Osteocyte (in vitro differentiated cells): ENCODE measurements at regions not wholly inside any gene's neighbourhood (a gene's known extent, or its start where the extent isn't known, plus 50 kb on each side); places are given as distances from the start of the nearest gene placed in this dataset.
A peak's percentile ranks its signal among the peaks of the same experiment; 100 is the strongest.

Experiments used
- DNase-seq: peaks from one replicate; pipeline ENCODE4 v3.0.0; 2021; ENCODE audit warnings: mixed read lengths; ENCODE audit not compliant: unreplicated experiment; ENCODE audit errors: extremely low spot score
- H3K27ac Mint-ChIP-seq: one replicate; pipeline ENCODE4 v1.8.0; 2021; ENCODE audit warnings: mild to moderate bottlenecking, mixed read lengths; ENCODE audit not compliant: unreplicated experiment
- H3K27me3 Mint-ChIP-seq: one replicate; pipeline ENCODE4 v1.8.0; 2021; ENCODE audit warnings: mixed read lengths; ENCODE audit not compliant: unreplicated experiment
- H3K36me3 Mint-ChIP-seq: one replicate; pipeline ENCODE4 v1.8.0; 2021; ENCODE audit warnings: mixed read lengths; ENCODE audit not compliant: unreplicated experiment
- H3K4me1 Mint-ChIP-seq: one replicate; pipeline ENCODE4 v1.8.0; 2021; ENCODE audit warnings: mixed read lengths; ENCODE audit not compliant: unreplicated experiment
- H3K4me3 Mint-ChIP-seq: one replicate; pipeline ENCODE4 v1.8.0; 2021; ENCODE audit warnings: mild to moderate bottlenecking, moderate library complexity, mixed read lengths; ENCODE audit not compliant: unreplicated experiment
- H3K9me3 Mint-ChIP-seq: one replicate; pipeline ENCODE4 v1.8.0; 2021; ENCODE audit warnings: mixed read lengths; ENCODE audit not compliant: unreplicated experiment
- CTCF ChIP-seq: fragments of 200-600 bp; sonication (generic); IDR thresholded peaks from 2 replicates; pipeline ENCODE4 v1.5.0; 2021; ENCODE audit warnings: antibody characterized with exemption, mild to moderate bottlenecking, moderate library complexity

- no peaks in the 10 kb centered on the region for H3K36me3 Mint-ChIP-seq
- no peak overlapping the region for H3K27ac Mint-ChIP-seq
- H3K4me3 Mint-ChIP-seq: no peak overlapping the region
- peaks cover 18% of the 10 kb centered on the region for H3K27me3 Mint-ChIP-seq
- H3K4me1 Mint-ChIP-seq: peaks cover 2% of the 10 kb centered on the region
- H3K9me3 Mint-ChIP-seq: no peaks in the 10 kb centered on the region
- no peak for DNase-seq
- no peak for TF ChIP-seq CTCF
Observed at GRCh38 chr2:234324116-234324515, 172.8 kb downstream of the ARL4C start.

- H3K4me1 Mint-ChIP-seq: peaks cover 2% of the 10 kb centered on the region
- TF ChIP-seq CTCF: no peak
- H3K4me3 Mint-ChIP-seq: no peak overlapping the region
- H3K27me3 Mint-ChIP-seq: peaks cover 18% of the 10 kb centered on the region
- no peak overlapping the region for H3K27ac Mint-ChIP-seq
- no peak for DNase-seq
- no peaks in the 10 kb centered on the region for H3K9me3 Mint-ChIP-seq
- H3K36me3 Mint-ChIP-seq: no peaks in the 10 kb centered on the region
Observed at GRCh38 chr2:234322766-234323465, 174.0 kb downstream of the ARL4C start.

- no peaks in the 10 kb centered on the region for H3K9me3 Mint-ChIP-seq
- H3K4me3 Mint-ChIP-seq: no peak overlapping the region
- no peak for DNase-seq
- peaks cover 18% of the 10 kb centered on the region for H3K27me3 Mint-ChIP-seq
- no peak for TF ChIP-seq CTCF
- H3K27ac Mint-ChIP-seq: no peak overlapping the region
- H3K4me1 Mint-ChIP-seq: peaks cover 2% of the 10 kb centered on the region
- H3K36me3 Mint-ChIP-seq: no peaks in the 10 kb centered on the region
Observed at GRCh38 chr2:234320066-234320465, 176.8 kb downstream of the ARL4C start.

- Mint-ChIP-seq H3K4me3 (no peak overlapping the region), H3K4me1 (peaks cover 2% of the 10 kb centered on the region), H3K27me3 (peaks cover 14% of the 10 kb centered on the region), H3K27ac (no peak overlapping the region), H3K36me3 (no peaks in the 10 kb centered on the region), H3K9me3 (no peaks in the 10 kb centered on the region)
- no peak for DNase-seq
- no peak for TF ChIP-seq CTCF
Observed at GRCh38 chr2:234318361-234318760, 178.5 kb downstream of the ARL4C start.

- peaks cover 8% of the 10 kb centered on the region for H3K4me1 Mint-ChIP-seq
- no peak overlapping the region for H3K4me3 Mint-ChIP-seq
- no peaks in the 10 kb centered on the region for H3K9me3 Mint-ChIP-seq
- no peak for TF ChIP-seq CTCF
- no peaks in the 10 kb centered on the region for H3K36me3 Mint-ChIP-seq
- DNase-seq: peak; percentile 56
- no peaks in the 10 kb centered on the region for H3K27me3 Mint-ChIP-seq
- H3K27ac Mint-ChIP-seq: no peak overlapping the region
Observed at GRCh38 chr2:234313558-234313957, 183.3 kb downstream of the ARL4C start.
